ENCODE measurements at regions not wholly inside any gene's neighbourhood (a gene's known extent, or its start where the extent isn't known, plus 50 kb on each side); places are given as distances from the start of the nearest gene placed in this dataset.

GRCh38 chr2:236730393-236730792 lies 160.8 kb downstream of the ACKR3 start:
- no peak overlapping the region for H3K4me3 ChIP-seq (ENCODE audit: low read depth, low read length)
- TF ChIP-seq CTCF (IDR thresholded peaks at IDR 0.05; ENCODE audit: low read depth, low read length) = no peak

GRCh38 chr2:236731767-236732580 lies 162.3 kb downstream of the ACKR3 start:
- TF ChIP-seq CTCF (IDR thresholded peaks at IDR 0.05; ENCODE audit: low read depth, low read length) = no peak
- no peak overlapping the region for H3K4me3 ChIP-seq (ENCODE audit: low read depth, low read length)

- no peak overlapping the region for H3K4me3 ChIP-seq (ENCODE audit: low read depth, low read length)
- TF ChIP-seq CTCF (IDR thresholded peaks at IDR 0.05; ENCODE audit: low read depth, low read length) = no peak
Measured at GRCh38 chr2:236733156-236733555, 163.5 kb downstream of the ACKR3 start.

- H3K4me3 ChIP-seq (ENCODE audit: low read depth, low read length) = no peak overlapping the region
- TF ChIP-seq CTCF (IDR thresholded peaks at IDR 0.05; ENCODE audit: low read depth, low read length) = no peak
Measured at GRCh38 chr2:236735825-236736238, 166.2 kb downstream of the ACKR3 start.

GRCh38 chr2:236738030-236738429 lies 168.4 kb downstream of the ACKR3 start:
- no peak overlapping the region for H3K4me3 ChIP-seq (ENCODE audit: low read depth, low read length)
- no peak for TF ChIP-seq CTCF (IDR thresholded peaks at IDR 0.05; ENCODE audit: low read depth, low read length)

GRCh38 chr2:236738896-236739295 lies 169.3 kb downstream of the ACKR3 start:
- no peak for TF ChIP-seq CTCF (IDR thresholded peaks at IDR 0.05; ENCODE audit: low read depth, low read length)
- no peak overlapping the region for H3K4me3 ChIP-seq (ENCODE audit: low read depth, low read length)

- no peak for TF ChIP-seq CTCF (IDR thresholded peaks at IDR 0.05; ENCODE audit: low read depth, low read length)
Measured at GRCh38 chr2:236739663-236740062, 170.0 kb downstream of the ACKR3 start.

More at GRCh38 chr2:236739663-236740062, 170.0 kb downstream of the ACKR3 start:
- no peak overlapping the region for H3K4me3 ChIP-seq (ENCODE audit: low read depth, low read length)

Data from WI38 (cell line).